Skin of body (tissue), 1 donor: ENCODE measurements at regions not wholly inside any gene's neighbourhood (a gene's known extent, or its start where the extent isn't known, plus 50 kb on each side); places are given as distances from the start of the nearest gene placed in this dataset.

Source experiments
- DNase-seq: peaks from one replicate; lab custom pipeline; 2025; lab: John Stamatoyannopoulos, UW

GRCh38 chr7:80403686-80404241 is 108.1 kb downstream of the GNAT3 start:
- no peak for DNase-seq

DNA sequence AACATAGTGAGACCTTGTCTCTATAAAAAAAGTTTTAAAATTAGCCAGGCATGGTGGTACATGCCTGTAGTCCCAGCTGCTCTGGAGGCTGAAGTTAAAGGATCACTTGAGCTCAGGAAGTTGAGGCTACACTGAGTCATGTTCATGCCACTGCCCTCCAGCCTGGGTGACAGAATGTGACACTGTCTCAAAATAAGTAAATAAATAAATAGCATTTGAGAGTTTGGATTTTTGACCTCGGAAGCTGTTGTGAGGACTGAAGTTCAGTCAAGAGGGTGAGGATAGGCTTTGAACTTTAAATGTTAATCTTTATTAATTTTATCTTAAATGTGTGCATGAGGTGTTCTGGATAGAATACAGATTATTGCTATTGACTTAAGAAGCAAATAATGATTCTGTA is 110.2 kb downstream of the GNAT3 start:
- no peak for DNase-seq

- no peak for DNase-seq
These were observed 118.1 kb downstream of the GNAT3 start for GRCh38 chr7:80393786-80394185.

DNA sequence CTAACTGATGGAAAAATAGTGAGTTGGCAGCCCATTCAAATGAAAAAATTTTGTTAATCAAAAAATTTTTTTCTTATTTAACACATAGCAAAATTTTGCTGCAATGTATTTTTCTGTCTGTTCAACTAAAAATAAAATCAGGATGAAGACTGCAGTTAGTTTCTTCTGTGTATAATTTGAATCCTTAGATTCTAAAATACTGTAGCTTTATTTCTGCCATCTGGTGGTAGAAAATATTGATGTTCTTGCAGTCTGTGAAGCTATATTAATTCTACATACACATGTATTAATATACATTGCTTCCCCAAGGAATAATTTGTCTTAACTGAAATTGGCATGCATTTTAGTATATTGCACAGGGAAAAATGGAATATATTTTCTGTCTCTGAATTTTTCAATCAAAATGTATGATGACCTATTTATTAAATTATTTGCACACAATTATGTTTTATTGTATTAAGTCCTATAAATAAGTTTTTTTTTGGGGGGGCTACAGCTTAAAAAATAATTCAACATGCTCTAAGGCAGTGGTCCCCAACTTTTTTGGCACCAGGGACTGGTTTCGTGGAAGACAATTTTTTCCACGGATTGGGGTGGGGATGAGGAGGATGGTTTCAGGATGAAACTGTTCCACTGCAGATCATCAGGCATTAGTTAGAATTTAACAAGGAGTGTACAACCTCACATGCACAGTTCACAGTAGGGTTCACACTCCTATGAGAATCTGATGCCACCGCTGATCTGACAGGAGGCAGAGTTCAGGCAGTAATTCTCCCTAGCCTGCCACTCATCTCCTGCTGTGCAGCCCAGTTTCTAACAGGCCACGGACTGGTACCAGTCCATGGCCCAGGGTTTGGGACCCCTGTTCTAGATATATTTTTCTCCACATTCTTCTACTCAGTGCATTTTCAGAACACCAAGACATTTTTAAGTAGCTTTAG is 119.4 kb downstream of the GNAT3 start:
- peak; percentile 33 for DNase-seq

DNA sequence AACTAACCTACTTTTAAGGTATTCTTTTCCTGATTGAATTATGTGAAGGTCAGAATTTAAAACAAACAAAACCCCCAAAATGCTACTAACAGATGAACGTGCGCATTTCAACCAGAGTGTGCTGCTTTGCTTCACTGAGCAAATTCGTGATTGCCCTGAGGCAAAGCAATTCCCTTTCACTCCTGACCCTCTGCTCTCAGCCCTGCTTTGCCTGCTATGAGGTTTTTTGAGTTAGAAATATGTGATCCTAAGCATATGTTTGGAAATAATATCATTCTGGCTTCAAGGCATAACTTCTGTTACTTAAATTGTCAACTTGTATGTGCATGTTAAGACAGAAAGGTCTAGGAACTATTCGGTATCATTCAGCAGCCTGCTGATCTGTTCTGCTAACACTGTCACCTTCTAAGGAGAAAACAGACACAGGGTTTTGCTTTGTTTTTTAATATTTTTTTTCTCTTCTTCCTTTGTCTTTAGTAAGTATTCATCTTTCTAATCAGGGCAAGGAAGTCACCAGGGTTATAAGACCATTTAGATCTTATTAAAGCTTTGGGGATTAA is 124.2 kb downstream of the GNAT3 start:
- peak; percentile 6 for DNase-seq

- no peak for DNase-seq
These were observed 125.2 kb downstream of the GNAT3 start for GRCh38 chr7:80386686-80387085.

DNA sequence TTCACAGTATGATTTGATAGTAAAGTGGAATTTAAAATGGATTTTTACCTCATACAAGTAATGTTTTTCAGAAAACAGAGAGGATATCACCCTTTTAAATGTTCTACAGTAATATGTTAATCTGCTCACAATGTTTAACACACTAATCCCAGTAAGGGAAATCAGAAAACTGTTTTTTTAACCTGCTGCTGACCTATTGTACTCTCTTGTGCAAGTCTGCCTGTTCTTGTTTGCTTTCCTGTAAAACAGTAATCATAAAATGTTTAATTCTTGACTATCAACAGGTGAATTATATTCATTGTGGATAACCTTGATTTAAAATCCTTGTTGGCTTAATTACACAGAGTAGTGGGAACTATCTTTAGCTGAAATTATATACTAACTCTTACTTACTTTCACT is 126.4 kb downstream of the GNAT3 start:
- no peak for DNase-seq

DNA sequence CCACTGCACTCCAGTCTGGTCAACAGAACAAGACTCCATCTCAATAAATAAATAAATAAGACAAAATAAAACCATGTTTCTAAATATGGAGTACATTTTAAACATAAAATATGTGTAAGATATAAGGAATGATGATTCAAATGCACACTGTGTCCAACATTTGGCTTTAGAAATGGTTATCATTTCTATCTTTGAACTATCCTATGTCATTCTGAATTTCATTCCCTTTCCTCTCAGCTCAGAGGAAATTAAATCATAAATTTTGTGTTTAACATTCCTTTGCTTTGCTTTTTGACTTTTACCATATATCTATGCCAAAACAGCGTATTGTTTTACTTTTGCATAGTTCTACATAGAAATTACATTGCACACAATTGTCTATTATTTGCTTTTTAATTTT is 130.9 kb downstream of the GNAT3 start:
- peak; percentile 46 for DNase-seq

DNA sequence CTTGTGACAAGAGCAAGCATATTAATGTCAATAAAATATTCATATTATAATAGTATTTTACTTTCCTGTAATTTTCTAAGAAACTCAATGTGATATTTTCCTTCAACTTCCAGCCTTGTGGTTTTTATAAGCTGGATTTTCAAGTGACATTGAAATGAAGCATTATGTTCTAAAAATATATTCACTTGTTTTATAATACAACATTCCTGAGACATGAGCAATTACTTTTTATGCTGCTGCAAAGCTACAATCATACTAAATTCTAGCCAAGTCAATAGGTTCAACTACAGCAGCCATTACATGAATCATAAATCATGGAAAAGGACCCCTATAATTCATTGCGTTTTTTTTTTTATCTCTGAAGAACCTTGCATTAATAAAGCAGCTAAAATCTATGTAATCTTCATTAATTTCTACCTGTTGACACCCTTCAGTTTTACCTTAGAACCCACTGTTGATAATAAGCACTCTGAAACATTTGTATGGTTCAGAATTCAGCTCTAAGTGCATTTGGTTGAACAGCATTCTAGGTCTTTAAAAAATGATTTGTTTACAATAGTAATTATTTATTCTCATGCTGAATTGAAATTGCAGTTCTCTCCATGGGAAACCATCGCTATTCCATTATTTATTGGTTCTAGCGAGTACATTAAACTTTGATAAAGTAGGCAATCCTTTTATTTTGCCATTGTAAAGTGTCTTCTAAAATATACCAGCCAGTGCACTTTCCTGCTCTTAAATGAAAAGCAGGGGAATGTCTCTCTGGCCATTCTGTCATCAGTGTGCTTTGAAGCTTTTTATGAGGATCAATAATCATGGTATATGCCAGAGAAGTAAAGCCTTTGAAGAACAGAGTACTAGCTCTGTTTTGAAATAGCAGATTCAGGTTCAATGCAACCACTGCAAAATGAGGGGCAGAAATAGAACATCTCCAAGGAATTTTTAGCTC is 132.6 kb downstream of the GNAT3 start:
- peak; percentile 58 for DNase-seq

GRCh38 chr7:80374321-80374720 is 137.5 kb downstream of the GNAT3 start:
- DNase-seq = no peak

DNA sequence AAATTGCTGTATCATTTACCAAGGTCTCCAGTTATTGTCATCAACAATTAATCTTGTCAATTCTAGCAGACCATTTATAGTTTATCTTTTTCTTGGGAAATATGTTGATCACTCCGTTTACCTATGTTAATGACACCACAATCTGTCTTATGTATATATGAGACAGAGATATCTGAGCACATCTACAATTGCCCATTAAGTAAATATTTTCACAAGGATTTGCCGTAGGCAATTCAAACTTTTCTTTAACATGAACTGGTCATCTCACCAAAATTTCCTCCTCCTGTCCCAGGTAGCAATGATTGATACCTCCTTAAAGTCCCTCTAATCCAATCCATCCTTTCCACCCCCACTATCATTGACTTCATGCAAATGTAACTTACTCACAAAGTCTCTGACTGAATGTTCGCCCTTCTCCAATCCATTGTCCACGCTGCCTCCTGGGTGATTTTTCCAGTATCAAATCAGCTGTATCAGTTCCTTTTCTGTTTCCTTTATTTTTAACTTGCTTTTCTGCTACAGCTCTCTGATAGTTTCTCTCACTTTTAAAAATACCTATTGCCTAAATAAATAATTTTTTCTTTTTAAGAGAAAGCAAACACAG is 138.3 kb downstream of the GNAT3 start:
- no peak for DNase-seq

DNA sequence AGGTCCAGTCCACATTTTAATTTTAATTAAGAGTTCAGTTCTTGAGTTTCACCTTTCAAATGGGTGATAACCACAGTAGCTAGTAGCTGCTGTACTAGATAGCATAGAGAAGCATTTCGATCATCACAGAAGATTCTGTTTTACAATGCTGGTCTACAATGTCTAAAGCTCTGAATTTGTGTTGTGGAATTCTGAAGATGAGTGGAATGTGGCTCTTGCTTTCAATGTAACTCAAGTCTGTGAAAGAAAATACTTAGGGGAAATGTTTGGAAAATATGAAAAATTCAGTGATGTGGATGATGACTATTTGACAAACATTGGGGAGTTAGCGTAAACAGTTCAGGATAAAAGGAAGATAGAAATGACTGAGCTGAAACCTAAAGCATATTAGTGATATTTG is 139.4 kb downstream of the GNAT3 start:
- DNase-seq = no peak

DNA sequence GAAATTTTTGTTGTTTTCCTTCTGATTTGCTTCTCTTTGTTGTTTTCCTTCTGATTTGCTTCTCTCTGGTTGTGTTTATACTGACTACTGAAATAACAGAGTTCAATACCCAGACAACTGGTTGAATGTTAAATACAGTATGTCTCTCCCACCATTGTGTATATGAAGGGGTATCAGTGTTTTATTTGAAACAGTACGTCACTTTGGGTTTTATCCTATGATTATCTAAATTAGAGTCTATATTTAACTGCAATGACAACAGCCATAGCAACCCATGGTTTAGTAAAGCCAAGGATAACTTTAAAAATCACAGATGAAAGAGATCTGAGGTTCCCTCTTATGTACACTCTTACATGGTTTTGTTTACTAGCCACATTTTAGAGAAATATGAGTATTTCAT is 141.3 kb downstream of the GNAT3 start:
- no peak for DNase-seq

GRCh38 chr7:80369321-80369720 is 142.5 kb downstream of the GNAT3 start:
- no peak for DNase-seq

DNA sequence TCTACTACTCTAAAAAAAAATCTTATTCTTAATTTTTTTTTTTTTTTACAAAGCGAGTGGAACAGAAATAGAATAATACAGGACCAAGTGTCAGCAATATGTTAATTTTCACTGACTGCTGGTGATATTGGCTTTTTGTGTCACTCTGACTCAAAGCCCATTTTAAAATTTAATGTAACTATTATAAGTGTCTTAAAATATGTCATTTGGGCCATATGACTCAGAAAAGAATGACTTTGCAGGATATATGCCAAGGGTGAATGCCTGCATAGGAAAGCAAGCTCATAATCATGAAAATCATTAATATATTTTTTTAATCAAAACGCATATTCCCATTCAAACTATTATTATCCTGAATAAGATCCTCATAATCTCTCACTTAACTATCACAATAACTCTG is 149.2 kb downstream of the GNAT3 start:
- no peak for DNase-seq

- DNase-seq = no peak
These were observed 149.8 kb downstream of the GNAT3 start for GRCh38 chr7:80362010-80362618.

DNA sequence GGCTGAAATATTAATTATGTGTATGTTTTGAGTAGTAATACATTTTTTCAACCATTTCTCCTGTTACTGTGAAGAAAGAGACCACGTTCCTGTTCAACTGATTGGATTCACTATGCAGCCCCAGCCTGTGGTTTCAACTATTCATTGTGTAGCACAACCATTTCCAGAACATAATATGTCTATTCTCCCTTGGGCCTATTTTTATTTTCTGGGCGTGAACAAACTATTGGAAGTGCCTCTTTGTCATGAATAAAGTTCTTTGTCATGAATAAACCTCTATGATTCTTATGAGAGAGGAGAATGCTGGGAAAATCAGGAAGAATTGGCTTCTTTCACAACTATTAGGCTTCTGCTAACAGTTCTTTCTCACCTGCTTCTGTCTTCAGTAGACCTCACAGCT is 152.4 kb downstream of the GNAT3 start:
- no peak for DNase-seq

- DNase-seq = no peak
These were observed 152.8 kb downstream of the GNAT3 start for GRCh38 chr7:80359029-80359428.

DNA sequence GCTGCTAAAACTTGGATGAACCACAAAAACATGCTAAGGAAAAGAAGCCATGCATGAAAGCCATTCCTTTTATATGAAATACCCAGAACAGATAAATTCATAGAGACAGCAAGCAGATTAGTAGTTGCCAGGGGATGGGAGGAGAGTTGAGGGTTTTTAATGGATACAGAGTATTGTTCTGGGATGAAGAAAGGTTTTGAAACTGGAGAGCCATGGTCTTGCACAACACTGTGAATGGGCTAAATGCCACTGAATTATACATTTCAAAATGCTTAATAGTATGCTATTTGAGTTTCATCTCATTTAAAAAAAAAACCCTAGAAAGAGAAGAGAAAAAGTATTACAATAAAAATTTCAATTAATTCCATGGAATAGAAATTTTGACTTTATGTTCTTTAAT is 154.3 kb downstream of the GNAT3 start:
- DNase-seq = no peak

DNA sequence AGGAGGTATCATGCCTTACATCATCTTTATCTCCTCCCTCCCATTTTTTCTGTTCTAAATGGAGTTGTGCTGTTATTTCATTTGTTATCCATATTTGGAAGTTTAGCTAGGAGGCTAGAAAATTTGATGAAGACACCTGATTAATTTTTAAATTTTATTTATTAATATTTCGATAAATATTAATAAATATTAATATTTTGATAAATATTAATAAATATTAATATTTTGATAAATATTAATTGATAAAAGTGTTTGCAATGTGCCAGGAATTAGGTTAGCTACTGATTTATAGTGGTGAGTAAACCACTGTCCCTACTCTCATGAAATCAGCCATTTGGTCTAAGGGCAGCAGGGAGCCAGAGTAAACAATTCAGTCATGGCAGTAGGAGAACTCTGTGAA is 161.4 kb downstream of the GNAT3 start:
- no peak for DNase-seq

DNA sequence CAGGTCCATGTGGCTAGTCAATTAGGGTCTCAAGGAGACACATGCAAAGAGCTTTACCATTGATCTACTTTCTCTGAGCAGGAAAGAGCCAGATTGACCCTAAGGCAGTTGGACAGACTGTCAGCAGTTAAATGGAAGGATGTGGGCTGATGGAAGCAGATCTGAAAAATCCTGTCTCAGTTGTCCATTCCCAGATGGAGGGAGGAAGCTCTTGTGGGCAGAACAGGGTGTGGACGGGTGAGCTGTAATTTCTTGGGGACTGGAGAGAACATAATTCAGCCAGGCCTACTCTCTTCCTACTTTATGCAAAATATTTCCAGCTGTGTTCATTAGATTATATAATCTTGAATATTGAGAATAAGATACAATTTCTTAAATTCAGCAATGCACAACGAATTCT is 163.6 kb downstream of the GNAT3 start:
- DNase-seq = no peak
